H1 (cell line): ENCODE measurements at regions not wholly inside any gene's neighbourhood (a gene's known extent, or its start where the extent isn't known, plus 50 kb on each side); places are given as distances from the start of the nearest gene placed in this dataset.

Experiments used
- CTCF ChIA-PET: fragments of 300-600 bp; sonication (Branson Sonifier 250); formaldehyde crosslinking; loops from one replicate; lab custom pipeline; 2021; ENCODE audit not compliant: partially characterized antibody; lab: Charles Lee
- POLR2A ChIA-PET: fragments of 300-600 bp; sonication (Branson Sonifier 250); formaldehyde crosslinking; loops from one replicate; lab custom pipeline; 2021; ENCODE audit warnings: inconsistent platforms; ENCODE audit not compliant: partially characterized antibody; lab: Charles Lee
- DNase-seq, 2 experiments: peaks; one replicate each; pipeline versions ENCODE4 v3.0.0 to v3.0.0-alpha.2; 2010 to 2022; ENCODE audit warnings: low spot score in 2 of 2, low read depth in 1 of 2, mixed read lengths in 1 of 2
- FAIRE-seq: peaks from 2 replicates; lab custom pipeline; 2011; peaks lifted over from hg19 to GRCh38; lab: Jason Lieb, UNC
- H2AFZ ChIP-seq: 2 replicates; pipeline ENCODE4 v1.8.1; 2012; ENCODE audit warnings: low read length, inconsistent platforms
- H2AK5ac ChIP-seq: 2 replicates; pipeline ENCODE4 v1.6.1; 2013; ENCODE audit warnings: low read depth, low read length
- H2BK120ac ChIP-seq: replicated peaks from 2 replicates; pipeline ENCODE3; 2013; ENCODE audit warnings: low read depth, low read length, inconsistent platforms
- H2BK12ac ChIP-seq: 2 replicates; pipeline ENCODE4 v1.6.1; 2013; ENCODE audit warnings: low read depth, low read length
- H2BK15ac ChIP-seq: 2 replicates; pipeline ENCODE4 v1.6.1; 2013; ENCODE audit warnings: low read length
- H2BK20ac ChIP-seq: 2 replicates; pipeline ENCODE4 v1.6.1; 2013; ENCODE audit warnings: low read length
- H2BK5ac ChIP-seq: 2 replicates; pipeline ENCODE4 v1.6.1; 2013; ENCODE audit warnings: low read depth, low read length
- H3K14ac ChIP-seq: 2 replicates; pipeline ENCODE4 v1.6.1; 2013; ENCODE audit warnings: inconsistent platforms; ENCODE audit not compliant: insufficient read length
- H3K18ac ChIP-seq: 2 replicates; pipeline ENCODE4 v1.6.1; 2013; ENCODE audit warnings: low read length; ENCODE audit errors: extremely low read depth
- H3K23ac ChIP-seq: 2 replicates; pipeline ENCODE4 v1.6.1; 2013; ENCODE audit warnings: inconsistent platforms; ENCODE audit not compliant: insufficient read length
- H3K23me2 ChIP-seq: 2 replicates; pipeline ENCODE4 v1.6.1; 2013; ENCODE audit warnings: low read depth, low read length
- H3K27ac ChIP-seq: 2 replicates; pipeline ENCODE4 v1.6.1; 2011; ENCODE audit warnings: low read depth, low read length, inconsistent platforms
- H3K27me3 ChIP-seq, 4 experiments: replicated peaks in 1 of 4; 1 replicate in 1 of 4; 2 replicates in 3 of 4; pipeline versions ENCODE4 v1.6.1 to v1.8.1; 2011 to 2013; ENCODE audit warnings: low read length in 3 of 4, mild to moderate bottlenecking in 3 of 4, inconsistent platforms in 2 of 4, mixed read lengths in 2 of 4, moderate library complexity in 1 of 4; ENCODE audit not compliant: control insufficient read depth in 3 of 4, insufficient read depth in 3 of 4; ENCODE audit errors: extremely low read depth in 1 of 4
- H3K36me3 ChIP-seq, 4 experiments: 2 replicates each; pipeline versions ENCODE4 v1.6.1 to v1.8.1; 2011 to 2013; ENCODE audit warnings: mild to moderate bottlenecking in 4 of 4, low read length in 3 of 4, moderate library complexity in 2 of 4, control low read depth in 1 of 4, inconsistent platforms in 1 of 4; ENCODE audit not compliant: insufficient read depth in 4 of 4, control insufficient read depth in 2 of 4
- H3K4ac ChIP-seq: replicated peaks from 2 replicates; pipeline ENCODE3; 2013; ENCODE audit warnings: low read length, low read depth, mixed read lengths, inconsistent platforms; ENCODE audit not compliant: insufficient read length
- H3K4me1 ChIP-seq, 4 experiments: replicated peaks in 1 of 4; 1 replicate in 1 of 4; 2 replicates in 3 of 4; pipeline versions ENCODE4 v1.6.1 to v1.8.1; 2011 to 2013; ENCODE audit warnings: low read length in 3 of 4, inconsistent platforms in 2 of 4, mixed read lengths in 1 of 4; ENCODE audit not compliant: insufficient read depth in 4 of 4, control insufficient read depth in 3 of 4
- H3K4me2 ChIP-seq, 2 experiments: 2 replicates each; pipeline versions ENCODE4 v1.6.1 to v1.8.1; 2011 to 2013; ENCODE audit warnings: low read depth in 2 of 2, low read length in 2 of 2, control low read depth in 1 of 2, inconsistent platforms in 1 of 2, mild to moderate bottlenecking in 1 of 2; ENCODE audit not compliant: insufficient read depth in 1 of 2
- H3K4me3 ChIP-seq, 4 experiments: fragments of 200-600, 300-600 bp in 1 of 4; sonication (generic), shearing (Covaris generic), sonication (Bioruptor Twin) in 1 of 4; 2 replicates each; pipeline versions ENCODE4 v1.5.1 to v1.8.1; 2011 to 2016; ENCODE audit warnings: low read length in 4 of 4, low read depth in 3 of 4, control low read depth in 2 of 4, inconsistent platforms in 2 of 4, mild to moderate bottlenecking in 2 of 4, mixed read lengths in 1 of 4, moderate library complexity in 1 of 4; ENCODE audit not compliant: insufficient read depth in 2 of 4; ENCODE audit errors: extremely low read depth in 1 of 4
- H3K56ac ChIP-seq: replicated peaks from 2 replicates; pipeline ENCODE3; 2013; ENCODE audit warnings: low read depth, mild to moderate bottlenecking, mixed read lengths, low read length, inconsistent platforms; ENCODE audit not compliant: insufficient read length
- H3K79me1 ChIP-seq: 2 replicates; pipeline ENCODE4 v1.6.1; 2013; ENCODE audit warnings: low read depth, low read length, control low read depth
- H3K79me2 ChIP-seq, 2 experiments: 2 replicates each; pipeline versions ENCODE4 v1.6.1 to v1.8.1; 2012 to 2013; ENCODE audit warnings: low read length in 2 of 2, mild to moderate bottlenecking in 2 of 2, inconsistent platforms in 1 of 2; ENCODE audit not compliant: insufficient read depth in 2 of 2, control insufficient read depth in 1 of 2
- H3K9ac ChIP-seq, 4 experiments: replicated peaks in 1 of 4; 1 replicate in 1 of 4; 2 replicates in 3 of 4; pipeline versions ENCODE4 v1.6.1 to v1.8.1; 2011 to 2013; ENCODE audit warnings: low read depth in 3 of 4, low read length in 3 of 4, control low read depth in 2 of 4, mild to moderate bottlenecking in 2 of 4, moderate library complexity in 2 of 4, inconsistent platforms in 1 of 4; ENCODE audit errors: extremely low read depth in 1 of 4
- H3K9me3 ChIP-seq, 2 experiments: 2 replicates each; pipeline versions ENCODE4 v1.6.1 to v1.8.1; 2012 to 2013; ENCODE audit warnings: mild to moderate bottlenecking in 2 of 2, moderate library complexity in 2 of 2, control low read depth in 1 of 2, inconsistent platforms in 1 of 2, low read depth in 1 of 2, low read length in 1 of 2, mixed read lengths in 1 of 2; ENCODE audit not compliant: insufficient read depth in 2 of 2
- H4K20me1 ChIP-seq, 2 experiments: replicated peaks in 1 of 2; 2 replicates each; pipeline versions ENCODE3 to v1.8.1; 2011 to 2013; ENCODE audit warnings: inconsistent platforms in 2 of 2, low read length in 2 of 2, mild to moderate bottlenecking in 1 of 2; ENCODE audit not compliant: insufficient read depth in 2 of 2, control insufficient read depth in 1 of 2
- H4K5ac ChIP-seq: 2 replicates; pipeline ENCODE4 v1.6.1; 2013; ENCODE audit warnings: low read length, low read depth, mixed read lengths, inconsistent platforms; ENCODE audit not compliant: insufficient read length
- H4K8ac ChIP-seq: 2 replicates; pipeline ENCODE4 v1.8.0; 2013; ENCODE audit warnings: mild to moderate bottlenecking, moderate library complexity, low read length, inconsistent platforms; ENCODE audit not compliant: insufficient read depth; ENCODE audit errors: extremely low read depth
- H4K91ac ChIP-seq: replicated peaks from 2 replicates; pipeline ENCODE3; 2013; ENCODE audit warnings: low read length, mixed read lengths, inconsistent platforms; ENCODE audit not compliant: insufficient read length
- CEBPB ChIP-seq: IDR thresholded peaks from 2 replicates; pipeline ENCODE4 v1.6.1; 2012; ENCODE audit warnings: low read depth, low read length
- CREB1 ChIP-seq: IDR thresholded peaks from 2 replicates; pipeline ENCODE4 v1.6.1; 2012; ENCODE audit warnings: inconsistent platforms
- CTCF ChIP-seq, 3 experiments: IDR thresholded peaks; 1 replicate in 2 of 3; 2 replicates in 1 of 3; pipeline versions ENCODE4 v1.5.1 to v1.6.1; 2011; ENCODE audit warnings: low read length in 3 of 3, mild to moderate bottlenecking in 3 of 3, inconsistent platforms in 2 of 3, low read depth in 1 of 3, moderate library complexity in 1 of 3; ENCODE audit not compliant: insufficient read depth in 1 of 3; ENCODE audit errors: control extremely low read depth in 1 of 3
- EZH2 ChIP-seq: fragments of 200-600 bp; sonication (generic); IDR thresholded peaks from 2 replicates; pipeline ENCODE4 v1.7.1; 2012; ENCODE audit warnings: low read depth, mild to moderate bottlenecking, moderate library complexity, low read length, inconsistent platforms; ENCODE audit not compliant: severe bottlenecking
- GABPA ChIP-seq: IDR thresholded peaks from 2 replicates; pipeline ENCODE4 v1.6.1; 2011; ENCODE audit warnings: mild to moderate bottlenecking, low read length, moderate library complexity, borderline replicate concordance; ENCODE audit not compliant: insufficient read depth
- KDM1A ChIP-seq: fragments of 200-600, 300-600 bp; sonication (generic); IDR thresholded peaks from 2 replicates; pipeline ENCODE4 v1.7.1; 2016; ENCODE audit warnings: mild to moderate bottlenecking, low read length, borderline replicate concordance
- MAX ChIP-seq: IDR thresholded peaks from 2 replicates; pipeline ENCODE4 v1.6.1; 2012; ENCODE audit warnings: inconsistent platforms
- POLR2AphosphoS5 ChIP-seq: IDR thresholded peaks from 2 replicates; pipeline ENCODE4 v1.6.1; 2011; ENCODE audit warnings: low read depth, low read length
- POU5F1 ChIP-seq: IDR thresholded peaks from 2 replicates; pipeline ENCODE4 v1.6.1; 2011; ENCODE audit warnings: low read depth, mild to moderate bottlenecking, low read length, moderate library complexity
- RNF2 ChIP-seq: fragments of 200-900, 300-1000 bp; sonication (generic); IDR thresholded peaks from 2 replicates; pipeline ENCODE4 v1.7.1; 2016; ENCODE audit warnings: borderline replicate concordance, low read depth, mild to moderate bottlenecking, antibody characterized with exemption, low read length; ENCODE audit not compliant: poor library complexity, severe bottlenecking; ENCODE audit errors: missing control alignments
- SAP30 ChIP-seq: fragments of 300-600 bp; sonication (generic); IDR thresholded peaks from 2 replicates; pipeline ENCODE4 v1.7.1; 2012; ENCODE audit warnings: low read length, moderate library complexity, mild to moderate bottlenecking, inconsistent platforms; ENCODE audit not compliant: insufficient read depth, insufficient replicate concordance
- ZNF274 ChIP-seq: IDR thresholded peaks from 2 replicates; pipeline ENCODE4 v1.7.0; 2012; ENCODE audit warnings: low read length, borderline replicate concordance; ENCODE audit errors: extremely low read depth
- WGBS, 2 experiments: shearing (Covaris generic) in 1 of 2; methylation state at CpG; one replicate each; pipeline versions ENCODE4 v1.1.6 to v1.1.7; 2013 to 2015; ENCODE audit warnings: low lambda C conversion rate in 2 of 2, mixed read lengths in 2 of 2, inconsistent platforms in 1 of 2, low coverage in 1 of 2, missing lambda C conversion rate in 1 of 2; ENCODE audit not compliant: insufficient replicate concordance in 2 of 2, insufficient coverage in 1 of 2, insufficient read length in 1 of 2; ENCODE audit errors: extremely low coverage in 1 of 2, missing lambda C conversion rate in 1 of 2; 5-methylcytosine and 5-hydroxymethylcytosine counted together

- no peak overlapping the region for H3K56ac ChIP-seq
- no peak overlapping the region for H4K8ac ChIP-seq
- H3K79me2 ChIP-seq: no peaks in the 10 kb centered on the region
- FAIRE-seq (no peak), DNase-seq (no peak)
- no peak overlapping the region for H3K4ac ChIP-seq
- H3K27me3 ChIP-seq: no peaks in the 10 kb centered on the region
- no peak overlapping the region for H2BK15ac ChIP-seq
- H2BK120ac ChIP-seq: no peak overlapping the region
- H3K36me3 ChIP-seq: no peaks in the 10 kb centered on the region; a peak in 1 of 8 replicates
- no peaks in the 10 kb centered on the region for H3K79me1 ChIP-seq
- POLR2A ChIA-PET: no interaction called here
- H4K5ac ChIP-seq: no peak overlapping the region
- H3K9me3 ChIP-seq: no peaks in the 10 kb centered on the region
- WGBS, 2 experiments: 94% methylated on average over 1 of the region's 1 CpG; no CpG with 5 or more reads in 1 of the 2 experiments
- no peak overlapping the region for H2BK20ac ChIP-seq
- H2AFZ ChIP-seq: no peak overlapping the region
- no peak overlapping the region for H3K27ac ChIP-seq
- H3K23ac ChIP-seq: no peak overlapping the region
- H2BK12ac ChIP-seq: no peak overlapping the region
- H3K9ac ChIP-seq: no peak overlapping the region
- H3K14ac ChIP-seq: no peak overlapping the region
- H3K23me2 ChIP-seq: no peaks in the 10 kb centered on the region
- no peak overlapping the region for H3K4me2 ChIP-seq
- H2AK5ac ChIP-seq: no peak overlapping the region
- no peaks in the 10 kb centered on the region for H4K20me1 ChIP-seq
- H3K4me3 ChIP-seq: no peak overlapping the region
- CTCF ChIA-PET: interaction anchor here (2.1 kb wide), 1 partner anchor 12 kb away, joined by 5 read pairs; no protein-coding TSS in a partner anchor
- no peak overlapping the region for H4K91ac ChIP-seq
- no peak overlapping the region for H3K18ac ChIP-seq
- H3K4me1 ChIP-seq: peaks cover 0 to 2% (median 0%) of the 10 kb centered on the region in 4 experiments; a peak in 2 of 7 replicates
- no peak overlapping the region for H2BK5ac ChIP-seq
- no peak for TF ChIP-seq CEBPB
- no peak for TF ChIP-seq CREB1
- TF ChIP-seq POU5F1: no peak
- TF ChIP-seq RNF2: no peak
- TF ChIP-seq SAP30: no peak
- TF ChIP-seq EZH2: no peak
- TF ChIP-seq GABPA: no peak
- TF ChIP-seq POLR2AphosphoS5: no peak
- no peak for TF ChIP-seq KDM1A
- no peak for TF ChIP-seq CTCF (IDR thresholded peaks at IDR 0.05; ENCODE audit: control extremely low read depth in 1 of 3, insufficient read depth in 1 of 3, low read depth in 1 of 3, low read length in 3 of 3)
- no peak for TF ChIP-seq MAX
- TF ChIP-seq ZNF274: no peak
These were observed 104.8 kb upstream of the PDE5A start for GRCh38 chr4:119733431-119733830.
